HL-60 (cell line): ENCODE measurements at regions not wholly inside any gene's neighbourhood (a gene's known extent, or its start where the extent isn't known, plus 50 kb on each side); places are given as distances from the start of the nearest gene placed in this dataset.

ENCODE experiments used
- DNase-seq, 2 experiments: peaks; one replicate each; pipeline ENCODE4 v3.0.0-alpha.2; 2010 to 2020; ENCODE audit warnings: low read depth in 1 of 2, low spot score in 1 of 2
- H3K27ac ChIP-seq: fragments of 250-450 bp; sonication (Bioruptor Pico); replicated peaks from 2 replicates; pipeline ENCODE4 v1.5.1; 2020; ENCODE audit warnings: mild to moderate bottlenecking, moderate library complexity
- H3K27me3 ChIP-seq: fragments of 250-450 bp; sonication (Bioruptor Pico); 2 replicates; pipeline ENCODE4 v1.5.1; 2021; ENCODE audit warnings: mild to moderate bottlenecking, moderate library complexity; ENCODE audit not compliant: insufficient read depth, poor library complexity, severe bottlenecking
- H3K4me3 ChIP-seq: replicated peaks from 2 replicates; pipeline ENCODE4 v1.5.1; 2011; ENCODE audit warnings: mild to moderate bottlenecking, control low read depth, low read length; ENCODE audit not compliant: insufficient read depth
- CTCF ChIP-seq: IDR thresholded peaks from one replicate; pipeline ENCODE4 v1.5.1; 2011; ENCODE audit warnings: low read length, control low read depth, inconsistent platforms; ENCODE audit not compliant: insufficient read depth
- GABPA ChIP-seq: IDR thresholded peaks from 2 replicates; pipeline ENCODE4 v1.6.1; 2012; ENCODE audit warnings: low read depth
- POLR2AphosphoS5 ChIP-seq: IDR thresholded peaks from 2 replicates; pipeline ENCODE4 v1.6.1; 2012; ENCODE audit warnings: low read depth
- REST ChIP-seq: IDR thresholded peaks from 2 replicates; pipeline ENCODE4 v1.6.1; 2012; ENCODE audit warnings: low read depth; ENCODE audit not compliant: insufficient replicate concordance
- SPI1 ChIP-seq: IDR thresholded peaks from 2 replicates; pipeline ENCODE4 v1.6.1; 2012; ENCODE audit warnings: low read depth, mild to moderate bottlenecking, borderline replicate concordance

GRCh38 chr10:21199501-21199900 is 302.4 kb upstream of the NEBL start:
- no peak for TF ChIP-seq REST
- TF ChIP-seq CTCF: no peak
- TF ChIP-seq GABPA: no peak
- TF ChIP-seq POLR2AphosphoS5: no peak
- Histone ChIP-seq H3K27ac (no peak overlapping the region), H3K27me3 (no peaks in the 10 kb centered on the region), H3K4me3 (no peak overlapping the region)
- no peak for DNase-seq

GRCh38 chr10:21197838-21198237 is 300.7 kb upstream of the NEBL start:
- no peak for DNase-seq
- TF ChIP-seq REST (no peak), CTCF (no peak), GABPA (no peak), POLR2AphosphoS5 (no peak)
- Histone ChIP-seq H3K4me3 (no peak overlapping the region), H3K27me3 (no peaks in the 10 kb centered on the region), H3K27ac (no peak overlapping the region)

GRCh38 chr10:21196822-21197395 is 299.8 kb upstream of the NEBL start:
- Histone ChIP-seq H3K4me3 (no peak overlapping the region), H3K27me3 (no peaks in the 10 kb centered on the region), H3K27ac (no peak overlapping the region)
- TF ChIP-seq GABPA: no peak
- no peak for TF ChIP-seq POLR2AphosphoS5
- no peak for DNase-seq

GRCh38 chr10:21195252-21195651 is 298.1 kb upstream of the NEBL start:
- DNase-seq: no peak
- TF ChIP-seq SPI1: no peak
- TF ChIP-seq REST: no peak
- no peak for TF ChIP-seq CTCF
- no peak for TF ChIP-seq GABPA
- no peak for TF ChIP-seq POLR2AphosphoS5
- Histone ChIP-seq H3K27me3 (no peaks in the 10 kb centered on the region), H3K4me3 (no peak overlapping the region), H3K27ac (no peak overlapping the region)
